Stimulated activated naive B cell treated with anti-CD40 and anti-IgM and Interleukin-4, amounts not matched to agents 10 μg/mL and 1 μg/mL and 100 μg/mL, for 72 hours (primary cell): ENCODE measurements at regions not wholly inside any gene's neighbourhood (a gene's known extent, or its start where the extent isn't known, plus 50 kb on each side); places are given as distances from the start of the nearest gene placed in this dataset.

Experiments used
- ATAC-seq, 2 donors: fragments of 150-1000 bp; cut with Tn5 transposase; replicated peaks; 2 replicates each; pipeline ENCODE4 v1.10.0; 2021; ENCODE audit warnings: moderate library complexity in 1 of 2
- DNase-seq: peaks from one replicate; pipeline ENCODE4 v3.0.0; 2021
- H3K27ac Mint-ChIP-seq: one replicate; pipeline ENCODE4 v1.8.0; 2022; ENCODE audit warnings: mild to moderate bottlenecking, mixed read lengths
- H3K27me3 Mint-ChIP-seq, 2 donors: one replicate each; pipeline ENCODE4 v1.8.0; 2022; ENCODE audit warnings: mixed read lengths in 2 of 2
- H3K36me3 Mint-ChIP-seq, 2 donors: one replicate each; pipeline ENCODE4 v1.8.0; 2022; ENCODE audit warnings: mixed read lengths in 2 of 2, mild to moderate bottlenecking in 1 of 2
- H3K4me1 Mint-ChIP-seq, 2 donors: one replicate each; pipeline ENCODE4 v1.8.0; 2022; ENCODE audit warnings: mixed read lengths in 2 of 2, mild to moderate bottlenecking in 1 of 2
- H3K4me3 Mint-ChIP-seq, 2 donors: one replicate each; pipeline ENCODE4 v1.8.0; 2022; ENCODE audit warnings: mild to moderate bottlenecking in 2 of 2, mixed read lengths in 2 of 2, moderate library complexity in 1 of 2
- H3K9me3 Mint-ChIP-seq, 2 donors: one replicate each; pipeline ENCODE4 v1.8.0; 2022; ENCODE audit warnings: mixed read lengths in 2 of 2, mild to moderate bottlenecking in 1 of 2

DNA sequence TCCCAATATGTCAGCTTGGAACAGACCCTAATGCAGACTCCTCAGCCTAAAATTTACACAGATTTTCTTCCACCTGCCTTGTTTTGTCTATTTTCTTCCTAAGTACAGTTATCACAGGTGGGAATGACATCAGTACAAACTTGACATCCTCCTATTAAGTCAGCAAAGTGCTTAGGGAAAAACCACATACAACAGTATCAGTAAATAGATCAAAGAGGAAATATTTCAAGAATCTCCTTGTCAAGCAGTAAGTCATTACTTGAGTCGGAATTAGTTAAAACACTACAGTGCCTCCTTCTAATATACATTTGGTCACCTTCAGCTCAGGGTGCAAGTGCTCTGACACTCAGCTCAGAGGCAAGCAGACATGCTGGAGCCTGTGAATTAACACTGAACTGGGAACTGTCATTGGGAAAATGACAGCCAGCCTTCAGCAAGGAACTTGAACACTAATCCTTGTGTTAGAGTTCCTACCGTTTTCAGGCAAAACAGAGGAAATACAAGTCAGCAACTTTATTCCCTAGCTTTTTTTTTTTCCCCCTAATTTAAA, 394.3 kb upstream of the HTR2A start:
- no peak overlapping the region for H3K27ac Mint-ChIP-seq
- no peaks in the 10 kb centered on the region for H3K9me3 Mint-ChIP-seq
- no peaks in the 10 kb centered on the region for H3K36me3 Mint-ChIP-seq
- ATAC-seq (no peak), DNase-seq (no peak)
- H3K4me1 Mint-ChIP-seq = no peaks in the 10 kb centered on the region
- H3K27me3 Mint-ChIP-seq = peaks cover 22 to 23% of the 10 kb centered on the region in 2 donors
- H3K4me3 Mint-ChIP-seq = no peak overlapping the region

DNA sequence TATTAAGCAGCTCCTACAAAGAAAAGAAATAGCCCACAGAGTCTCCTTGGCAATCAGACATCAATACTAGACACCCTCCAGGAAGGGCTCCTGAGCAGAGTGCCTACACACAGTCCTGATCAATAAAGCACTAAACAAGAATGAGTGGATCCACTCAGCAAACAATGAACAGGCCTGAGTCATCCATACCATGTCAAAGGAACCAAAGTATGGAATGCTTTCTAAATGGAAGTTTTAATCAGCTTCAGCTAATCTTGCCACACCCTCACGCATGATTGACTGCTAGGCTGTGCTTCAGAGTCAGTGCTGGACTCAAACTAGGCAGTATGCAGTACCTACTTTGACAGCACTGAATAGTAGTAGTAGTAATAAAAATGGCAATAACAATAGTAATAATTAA, 392.7 kb upstream of the HTR2A start:
- H3K4me1 Mint-ChIP-seq = no peaks in the 10 kb centered on the region
- no peak overlapping the region for H3K27ac Mint-ChIP-seq
- H3K27me3 Mint-ChIP-seq = peaks cover 7 to 14% of the 10 kb centered on the region in 2 donors
- no peaks in the 10 kb centered on the region for H3K36me3 Mint-ChIP-seq
- DNase-seq = no peak
- no peaks in the 10 kb centered on the region for H3K9me3 Mint-ChIP-seq
- no peak for ATAC-seq
- H3K4me3 Mint-ChIP-seq = no peak overlapping the region

DNA sequence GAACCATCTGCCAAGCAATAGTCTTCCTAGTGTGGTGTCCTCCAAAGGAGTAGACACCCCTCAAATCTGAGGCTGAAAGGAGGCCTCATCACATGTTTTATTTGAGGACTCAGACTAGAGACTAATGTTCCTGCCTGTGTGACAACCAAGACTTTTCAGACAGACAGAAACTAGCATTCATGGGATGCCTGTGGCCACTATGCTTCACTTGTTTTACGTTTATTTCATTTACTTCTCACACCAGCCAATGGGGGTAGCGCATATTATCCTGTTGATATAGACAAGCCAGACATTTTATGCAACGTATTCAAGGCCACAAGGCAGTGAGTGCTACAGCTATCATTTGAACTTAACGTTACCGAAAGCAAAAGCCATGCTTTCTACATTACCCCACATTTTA, 391.7 kb upstream of the HTR2A start:
- no peaks in the 10 kb centered on the region for H3K4me1 Mint-ChIP-seq
- H3K36me3 Mint-ChIP-seq = no peaks in the 10 kb centered on the region
- no peaks in the 10 kb centered on the region for H3K9me3 Mint-ChIP-seq
- H3K27me3 Mint-ChIP-seq = peaks cover 4 to 7% of the 10 kb centered on the region in 2 donors
- DNase-seq = no peak
- H3K4me3 Mint-ChIP-seq = no peak overlapping the region
- no peak for ATAC-seq
- no peak overlapping the region for H3K27ac Mint-ChIP-seq

DNA sequence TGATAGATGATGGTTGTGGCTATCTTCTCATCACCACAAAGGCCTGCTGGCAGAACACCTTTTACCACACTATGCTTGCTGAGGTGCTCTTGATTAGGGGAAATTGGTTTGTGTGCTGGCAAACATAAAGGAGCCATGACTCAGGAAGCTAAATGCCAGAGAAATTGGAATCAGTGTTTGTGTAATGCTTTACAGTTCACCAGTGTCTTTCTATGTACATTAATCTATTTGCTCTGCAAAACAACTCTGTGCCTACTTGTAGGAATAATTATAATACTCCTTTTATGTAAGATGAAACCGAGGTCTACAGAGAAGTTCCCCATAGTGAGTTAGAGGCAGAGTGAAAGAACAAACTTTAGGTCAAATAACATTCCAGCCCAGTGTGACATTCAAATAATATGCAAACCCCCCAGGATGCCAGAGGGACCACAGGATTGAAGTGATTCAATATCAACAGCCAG, 390.5 kb upstream of the HTR2A start:
- Mint-ChIP-seq H3K36me3 (no peaks in the 10 kb centered on the region), H3K9me3 (no peaks in the 10 kb centered on the region), H3K27me3 (peaks cover 7 to 9% of the 10 kb centered on the region in 2 donors), H3K27ac (no peak overlapping the region), H3K4me1 (no peaks in the 10 kb centered on the region), H3K4me3 (no peak overlapping the region)
- DNase-seq (no peak), ATAC-seq (no peak)

DNA sequence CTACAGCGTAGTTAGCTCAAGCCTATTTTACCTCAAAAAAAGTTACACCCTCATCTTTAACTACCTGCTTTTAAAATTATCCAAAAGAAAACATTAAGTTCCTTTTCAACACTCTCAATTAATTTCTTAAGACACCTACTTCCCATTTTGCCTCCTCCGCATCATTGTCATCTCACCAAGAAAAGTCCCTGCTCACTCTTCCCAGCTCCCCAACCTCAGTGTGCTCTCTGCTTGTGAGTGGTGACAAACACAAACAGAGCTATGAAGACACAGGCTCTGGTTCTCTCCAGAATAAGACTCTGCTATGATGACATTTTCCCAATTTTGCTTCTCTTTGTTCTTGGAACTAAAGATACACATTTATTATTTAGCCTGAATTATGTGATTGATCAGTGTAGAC, 385.1 kb upstream of the HTR2A start:
- ATAC-seq = no peak
- Mint-ChIP-seq H3K4me1 (no peaks in the 10 kb centered on the region), H3K9me3 (no peaks in the 10 kb centered on the region), H3K36me3 (no peaks in the 10 kb centered on the region), H3K27me3 (peaks cover 6 to 15% of the 10 kb centered on the region in 2 donors), H3K4me3 (no peak overlapping the region), H3K27ac (no peak overlapping the region)
- DNase-seq = no peak

DNA sequence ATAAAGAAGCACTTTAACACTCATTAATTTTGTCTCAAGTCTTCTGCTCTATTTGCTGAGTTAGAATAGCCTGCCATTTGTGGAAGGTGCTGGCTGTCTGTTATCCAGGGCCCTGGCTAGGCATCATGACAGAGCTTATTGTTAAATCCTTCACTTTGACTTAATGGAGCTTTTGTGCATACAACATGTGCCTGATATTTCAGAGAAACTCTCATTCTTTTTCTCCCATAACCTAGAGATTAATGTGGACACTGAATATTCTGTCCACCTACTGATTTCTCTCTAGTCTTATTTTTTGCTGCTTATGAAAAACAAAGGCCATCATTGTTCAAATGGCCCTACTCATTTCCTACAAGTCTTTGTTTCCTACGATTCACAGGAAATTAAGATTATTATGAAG, 383.1 kb upstream of the HTR2A start:
- no peak overlapping the region for H3K4me3 Mint-ChIP-seq
- no peaks in the 10 kb centered on the region for H3K9me3 Mint-ChIP-seq
- DNase-seq = no peak
- no peak overlapping the region for H3K27ac Mint-ChIP-seq
- no peaks in the 10 kb centered on the region for H3K4me1 Mint-ChIP-seq
- ATAC-seq = no peak
- H3K36me3 Mint-ChIP-seq = no peaks in the 10 kb centered on the region
- peaks cover 3 to 25% of the 10 kb centered on the region in 2 donors for H3K27me3 Mint-ChIP-seq

DNA sequence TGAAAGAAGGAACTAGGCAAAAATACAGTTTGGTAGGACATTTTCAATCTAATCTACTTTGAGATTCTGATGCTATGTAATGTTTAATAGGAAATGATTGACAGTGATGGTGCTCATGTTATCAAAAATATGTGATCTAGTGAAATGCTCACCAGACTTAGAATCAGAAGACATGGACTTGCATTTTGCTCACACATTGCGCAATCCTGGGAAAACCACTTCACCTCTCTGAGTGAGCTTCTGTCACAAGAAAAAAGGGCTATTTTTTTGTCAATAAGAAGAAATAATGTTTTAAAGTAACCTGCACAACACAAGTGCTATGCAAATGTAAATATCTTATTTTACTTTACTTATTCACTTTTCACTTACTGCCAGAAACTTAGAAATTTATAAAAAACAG, 380.9 kb upstream of the HTR2A start:
- DNase-seq = no peak
- Mint-ChIP-seq H3K4me1 (no peaks in the 10 kb centered on the region), H3K27me3 (peaks cover 3 to 27% of the 10 kb centered on the region in 2 donors), H3K36me3 (no peaks in the 10 kb centered on the region), H3K9me3 (no peaks in the 10 kb centered on the region), H3K27ac (no peak overlapping the region), H3K4me3 (no peak overlapping the region)
- ATAC-seq = no peak

DNA sequence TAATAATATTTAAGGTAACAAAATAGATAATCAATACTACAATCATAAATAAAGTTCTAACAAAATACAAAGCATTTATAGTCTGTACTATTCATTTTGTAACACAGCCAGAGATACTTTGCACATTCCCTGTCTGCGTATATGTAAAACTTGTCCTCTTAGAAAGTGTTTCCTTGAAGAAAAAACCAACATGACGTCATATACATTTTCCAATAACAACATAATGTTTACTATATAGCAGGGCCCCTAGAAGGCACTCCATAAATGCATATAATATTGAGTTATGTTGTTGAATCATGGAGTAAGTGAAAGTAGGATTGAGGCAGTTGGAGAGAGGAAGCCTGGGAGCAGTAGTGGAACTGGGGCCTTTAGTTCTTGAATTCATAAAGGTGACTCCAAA, 371.4 kb upstream of the HTR2A start:
- no peak for DNase-seq
- Mint-ChIP-seq H3K4me1 (no peaks in the 10 kb centered on the region), H3K9me3 (peaks cover 0 to 2% of the 10 kb centered on the region in 2 donors), H3K36me3 (no peaks in the 10 kb centered on the region), H3K4me3 (no peak overlapping the region), H3K27me3 (peaks cover 4 to 7% of the 10 kb centered on the region in 2 donors), H3K27ac (no peak overlapping the region)
- no peak for ATAC-seq

DNA sequence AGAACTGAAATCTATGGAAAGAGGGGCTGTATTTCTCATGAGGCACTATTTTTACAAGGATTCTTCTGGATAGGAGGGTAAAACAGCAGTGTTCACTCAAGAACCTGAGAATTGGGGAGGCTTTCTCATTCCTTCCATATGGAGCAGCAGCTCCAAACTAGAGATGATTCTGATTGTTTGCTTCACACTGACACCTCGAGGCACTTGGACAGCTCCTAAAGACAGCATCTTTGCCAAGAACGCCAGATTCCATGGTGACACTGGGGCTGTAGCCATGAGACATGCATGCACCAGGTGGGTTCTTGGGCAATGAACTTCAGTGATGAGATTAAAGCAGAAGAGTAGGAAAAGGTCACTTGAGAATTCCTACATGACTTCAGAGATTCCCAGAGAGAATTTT, 361.5 kb upstream of the HTR2A start:
- no peak overlapping the region for H3K27ac Mint-ChIP-seq
- no peak overlapping the region for H3K4me3 Mint-ChIP-seq
- no peaks in the 10 kb centered on the region for H3K4me1 Mint-ChIP-seq
- ATAC-seq (no peak), DNase-seq (no peak)
- H3K36me3 Mint-ChIP-seq = no peaks in the 10 kb centered on the region
- H3K27me3 Mint-ChIP-seq = peaks cover 0 to 14% of the 10 kb centered on the region in 2 donors
- no peaks in the 10 kb centered on the region for H3K9me3 Mint-ChIP-seq

DNA sequence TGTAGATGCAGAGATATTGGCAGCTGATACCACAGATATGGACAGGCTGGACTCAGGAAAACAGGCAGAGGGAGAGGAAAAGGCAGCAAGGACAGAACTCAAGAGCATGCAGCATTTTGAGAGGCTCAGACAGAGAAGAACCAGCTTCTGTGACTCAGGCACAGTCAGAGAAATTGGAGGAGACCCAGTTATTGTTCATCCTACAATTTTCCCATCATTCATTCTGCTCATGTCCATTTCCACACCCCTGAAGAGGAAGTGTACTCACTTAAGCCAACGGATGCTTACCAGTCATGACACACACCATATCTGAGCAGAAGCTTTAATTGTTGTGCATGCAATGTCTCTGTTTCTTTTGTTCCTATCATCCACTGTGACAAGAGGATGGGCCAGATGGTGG, 359.8 kb upstream of the HTR2A start:
- H3K4me3 Mint-ChIP-seq = no peak overlapping the region
- no peaks in the 10 kb centered on the region for H3K9me3 Mint-ChIP-seq
- no peak overlapping the region for H3K27ac Mint-ChIP-seq
- no peaks in the 10 kb centered on the region for H3K36me3 Mint-ChIP-seq
- ATAC-seq = no peak
- H3K27me3 Mint-ChIP-seq = peaks cover 0 to 11% of the 10 kb centered on the region in 2 donors
- no peak for DNase-seq
- no peaks in the 10 kb centered on the region for H3K4me1 Mint-ChIP-seq

DNA sequence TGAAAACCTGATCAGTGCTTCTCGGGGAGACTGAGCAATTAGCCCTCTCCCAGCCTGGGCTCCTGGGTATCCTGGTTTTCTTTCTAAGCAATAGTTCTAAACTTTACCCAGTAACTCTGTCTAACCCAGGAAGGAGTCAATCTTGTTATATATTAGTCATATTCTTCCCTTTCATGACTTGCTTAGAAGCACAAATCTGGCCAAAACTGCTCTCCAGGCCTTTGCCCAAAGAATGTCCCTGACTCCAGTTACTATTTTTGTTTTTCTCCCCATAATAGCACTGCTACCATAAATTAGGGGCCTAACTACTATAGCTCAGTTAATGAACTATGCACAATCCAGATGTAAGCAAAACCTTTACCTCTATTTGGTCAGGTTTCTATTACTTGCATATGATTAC, 355.8 kb upstream of the HTR2A start:
- no peak for DNase-seq
- H3K4me1 Mint-ChIP-seq = no peaks in the 10 kb centered on the region
- peaks cover 4 to 8% of the 10 kb centered on the region in 2 donors for H3K27me3 Mint-ChIP-seq
- H3K27ac Mint-ChIP-seq = no peak overlapping the region
- H3K4me3 Mint-ChIP-seq = no peak overlapping the region
- ATAC-seq = no peak
- H3K9me3 Mint-ChIP-seq = no peaks in the 10 kb centered on the region
- no peaks in the 10 kb centered on the region for H3K36me3 Mint-ChIP-seq

DNA sequence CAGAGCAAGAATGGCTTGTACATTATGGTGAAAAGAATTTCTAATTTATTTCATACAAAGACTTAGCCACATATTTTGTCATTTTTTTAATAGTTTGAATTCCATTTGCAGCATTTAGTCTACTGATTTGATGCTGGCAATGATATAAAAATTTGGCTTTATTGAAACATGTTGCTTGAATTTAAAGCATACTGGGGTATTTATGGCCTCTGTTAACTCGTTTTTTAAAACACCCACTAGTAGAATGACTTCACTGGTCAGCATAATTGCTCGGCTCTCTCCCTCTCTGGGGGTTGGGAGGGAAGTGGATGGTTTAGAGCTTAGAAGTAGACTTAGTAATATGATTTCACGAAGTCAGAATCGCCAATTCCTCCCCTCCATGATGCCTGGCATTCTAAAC, 354.9 kb upstream of the HTR2A start:
- no peaks in the 10 kb centered on the region for H3K4me1 Mint-ChIP-seq
- DNase-seq = no peak

DNA sequence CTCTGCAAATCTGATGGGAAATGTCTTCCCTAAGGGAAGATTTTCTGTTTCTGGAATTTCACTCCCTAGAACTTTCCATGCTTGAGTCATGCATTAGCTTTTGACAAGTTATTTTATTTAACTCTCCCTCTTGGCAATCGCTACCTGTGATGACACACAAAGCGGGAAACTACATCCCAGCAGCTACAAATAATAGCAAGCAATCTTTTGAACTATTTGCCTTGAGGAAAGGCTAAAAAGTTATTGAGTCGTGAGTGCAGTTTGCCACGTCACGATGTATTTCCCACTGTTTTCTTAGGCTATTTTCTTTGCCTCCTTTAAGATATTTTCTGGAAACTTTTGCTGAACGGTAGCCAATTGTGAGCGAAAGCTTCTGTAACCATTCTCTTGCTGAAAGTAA, 353.3 kb upstream of the HTR2A start:
- ATAC-seq = no peak
- Mint-ChIP-seq H3K9me3 (no peaks in the 10 kb centered on the region), H3K4me3 (no peak overlapping the region), H3K36me3 (no peaks in the 10 kb centered on the region), H3K4me1 (no peaks in the 10 kb centered on the region), H3K27ac (no peak overlapping the region), H3K27me3 (peaks cover 4 to 8% of the 10 kb centered on the region in 2 donors)
- no peak for DNase-seq

More for the DNA sequence above, 354.9 kb upstream of the HTR2A start:
- Mint-ChIP-seq H3K4me3 (no peak overlapping the region), H3K27me3 (peaks cover 4 to 8% of the 10 kb centered on the region in 2 donors), H3K27ac (no peak overlapping the region), H3K36me3 (no peaks in the 10 kb centered on the region), H3K9me3 (no peaks in the 10 kb centered on the region)
- no peak for ATAC-seq

DNA sequence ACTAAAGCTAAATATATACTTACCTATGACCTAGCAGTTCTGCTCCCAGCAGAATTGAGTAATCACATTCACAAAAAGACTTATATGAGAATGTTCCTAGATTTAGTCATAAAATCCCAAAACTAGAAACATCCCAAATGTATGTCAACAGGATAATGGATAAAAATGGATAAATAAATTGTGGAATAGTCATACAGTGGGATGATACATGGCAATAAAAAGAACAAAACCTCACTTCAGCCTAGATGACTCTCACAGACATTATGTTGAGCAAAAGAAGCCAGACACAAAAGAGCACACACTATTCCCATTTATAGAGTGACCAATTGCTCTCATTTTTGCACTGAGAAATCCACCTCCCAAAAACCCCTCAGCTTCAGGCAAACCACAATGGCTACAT, 352.4 kb upstream of the HTR2A start:
- H3K27ac Mint-ChIP-seq = no peak overlapping the region

DNA sequence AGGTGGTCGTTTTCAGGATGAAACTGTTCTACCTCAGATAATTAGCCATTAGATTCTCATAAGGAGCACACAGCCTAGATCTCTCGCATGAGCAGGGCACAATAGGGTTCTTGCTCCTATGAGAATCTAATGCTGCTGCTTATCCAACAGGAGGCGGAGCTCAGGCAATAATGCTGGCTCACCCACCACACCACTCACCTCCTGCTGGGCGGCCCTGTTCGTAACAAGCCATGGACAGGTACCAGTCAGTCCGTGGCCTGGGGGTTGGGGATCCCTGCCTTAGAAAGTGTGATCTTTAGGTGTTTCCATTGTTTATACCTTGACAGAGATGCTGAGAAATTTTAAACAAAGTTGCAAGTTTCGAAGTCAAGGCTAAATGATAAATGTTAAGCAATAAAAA, 344.6 kb upstream of the HTR2A start:
- Mint-ChIP-seq H3K4me1 (no peaks in the 10 kb centered on the region), H3K27ac (no peak overlapping the region), H3K4me3 (no peak overlapping the region), H3K36me3 (no peaks in the 10 kb centered on the region), H3K9me3 (peaks cover 0 to 3% of the 10 kb centered on the region in 2 donors), H3K27me3 (peaks cover 7 to 11% of the 10 kb centered on the region in 2 donors)
- DNase-seq (no peak), ATAC-seq (no peak)

More for the DNA sequence above, 352.4 kb upstream of the HTR2A start:
- no peak for DNase-seq
- H3K36me3 Mint-ChIP-seq = no peaks in the 10 kb centered on the region
- H3K9me3 Mint-ChIP-seq = no peaks in the 10 kb centered on the region
- H3K27me3 Mint-ChIP-seq = peaks cover 4 to 8% of the 10 kb centered on the region in 2 donors
- no peak overlapping the region for H3K4me3 Mint-ChIP-seq
- no peaks in the 10 kb centered on the region for H3K4me1 Mint-ChIP-seq
- ATAC-seq = no peak

DNA sequence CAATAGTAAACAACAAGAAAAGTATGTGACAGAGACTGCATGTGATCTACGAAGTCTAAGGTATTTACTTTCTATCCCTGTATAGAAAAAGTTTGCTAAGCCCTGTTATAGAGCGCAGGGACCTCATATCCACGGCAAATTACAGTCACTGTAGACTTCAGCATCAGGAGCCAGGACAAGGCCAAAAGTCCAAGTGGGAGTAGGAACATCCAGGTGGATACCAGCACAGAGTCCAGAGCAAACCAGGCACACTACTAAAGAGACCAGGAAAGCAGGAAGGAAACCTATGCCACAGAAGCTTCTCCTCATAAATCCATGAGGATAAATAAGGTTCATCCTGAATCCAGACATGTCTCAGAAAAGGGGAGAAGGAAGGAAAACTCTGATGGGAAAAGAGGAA, 342.2 kb upstream of the HTR2A start:
- DNase-seq (no peak), ATAC-seq (no peak)
- H3K4me1 Mint-ChIP-seq = no peaks in the 10 kb centered on the region
- no peaks in the 10 kb centered on the region for H3K36me3 Mint-ChIP-seq
- no peak overlapping the region for H3K4me3 Mint-ChIP-seq
- peaks cover 0 to 3% of the 10 kb centered on the region in 2 donors for H3K9me3 Mint-ChIP-seq
- peaks cover 7 to 9% of the 10 kb centered on the region in 2 donors for H3K27me3 Mint-ChIP-seq
- H3K27ac Mint-ChIP-seq = no peak overlapping the region
